IMR-90 (cell line): ENCODE measurements at regions not wholly inside any gene's neighbourhood (a gene's known extent, or its start where the extent isn't known, plus 50 kb on each side); places are given as distances from the start of the nearest gene placed in this dataset.

Source experiments
- ATAC-seq: fragments of 200-7000 bp; cut with Tn5 transposase; 2 replicates; pipeline ENCODE4 v1.9.1; 2020; ENCODE audit warnings: low read depth, mild to moderate bottlenecking, moderate library complexity
- BruUV-seq: library from RNA; stranded (reverse); fragments of 400-500 nt; replicated peaks from 2 replicates; lab custom pipeline; 2021; lab: Mats Ljungman, UMichigan
- CTCF ChIA-PET: fragments of 300-600 bp; formaldehyde crosslinking; extraction: SDS; loops from one replicate; lab custom pipeline; 2021; ENCODE audit warnings: antibody characterized with exemption; lab: Yijun Ruan, JAX
- POLR2A ChIA-PET: fragments of 300-600 bp; sonication (Branson Sonifier 250); formaldehyde crosslinking; loops from one replicate; lab custom pipeline; 2022; ENCODE audit warnings: antibody characterized with exemption; ENCODE audit not compliant: unreplicated experiment; lab: Charles Lee
- DNase-seq: peaks from one replicate; pipeline ENCODE4 v3.0.0; 2013
- H2AFZ ChIP-seq: replicated peaks from 2 replicates; pipeline ENCODE3; 2013; ENCODE audit warnings: low read length, mild to moderate bottlenecking; ENCODE audit not compliant: poor library complexity
- H2AK5ac ChIP-seq: 2 replicates; pipeline ENCODE4 v1.6.1; 2013; ENCODE audit warnings: low read depth, low read length, inconsistent platforms
- H2AK9ac ChIP-seq: replicated peaks from 2 replicates; pipeline ENCODE3; 2013; ENCODE audit warnings: mild to moderate bottlenecking, low read depth, low read length, moderate library complexity; ENCODE audit not compliant: poor library complexity
- H2BK120ac ChIP-seq: 2 replicates; pipeline ENCODE4 v1.6.1; 2013; ENCODE audit warnings: low read depth, low read length, inconsistent platforms
- H2BK15ac ChIP-seq: 3 replicates; pipeline ENCODE4 v1.6.1; 2013; ENCODE audit warnings: low read depth, low read length, inconsistent platforms
- H2BK20ac ChIP-seq: 2 replicates; pipeline ENCODE4 v1.6.1; 2013; ENCODE audit warnings: low read depth, mild to moderate bottlenecking, inconsistent platforms, low read length, moderate library complexity
- H2BK5ac ChIP-seq: 2 replicates; pipeline ENCODE4 v1.6.1; 2013; ENCODE audit warnings: mild to moderate bottlenecking, low read depth, low read length, inconsistent platforms; ENCODE audit not compliant: poor library complexity, severe bottlenecking
- H3K14ac ChIP-seq: replicated peaks from 2 replicates; pipeline ENCODE4 v1.6.1; 2013; ENCODE audit warnings: low read depth, low read length, inconsistent platforms
- H3K18ac ChIP-seq: 2 replicates; pipeline ENCODE4 v1.6.1; 2013; ENCODE audit warnings: low read depth, low read length, control low read depth
- H3K23ac ChIP-seq: 2 replicates; pipeline ENCODE4 v1.6.1; 2013; ENCODE audit warnings: low read depth, low read length, inconsistent platforms
- H3K27ac ChIP-seq: 2 replicates; pipeline ENCODE4 v1.5.1; 2013; ENCODE audit warnings: mild to moderate bottlenecking, control low read depth, low read length; ENCODE audit not compliant: insufficient read depth
- H3K27me3 ChIP-seq: 2 replicates; pipeline ENCODE4 v1.6.1; 2013; ENCODE audit warnings: low read length; ENCODE audit not compliant: control insufficient read depth, insufficient read depth
- H3K36me3 ChIP-seq: 2 replicates; pipeline ENCODE4 v1.6.1; 2013; ENCODE audit warnings: low read length, mixed read lengths; ENCODE audit not compliant: control insufficient read depth, insufficient read depth
- H3K4ac ChIP-seq: 2 replicates; pipeline ENCODE4 v1.6.1; 2013; ENCODE audit warnings: low read depth, low read length, inconsistent platforms
- H3K4me1 ChIP-seq: 2 replicates; pipeline ENCODE4 v1.6.1; 2013; ENCODE audit warnings: low read length, mixed read lengths; ENCODE audit not compliant: control insufficient read depth, insufficient read depth
- H3K4me2 ChIP-seq: 2 replicates; pipeline ENCODE4 v1.6.1; 2013; ENCODE audit warnings: low read depth, mild to moderate bottlenecking, control low read depth, low read length, moderate library complexity
- H3K4me3 ChIP-seq: 2 replicates; pipeline ENCODE4 v1.5.1; 2013; ENCODE audit warnings: low read depth, mild to moderate bottlenecking, control low read depth, low read length, moderate library complexity; ENCODE audit not compliant: insufficient read depth
- H3K56ac ChIP-seq: 2 replicates; pipeline ENCODE4 v1.6.1; 2013; ENCODE audit warnings: low read length, inconsistent platforms; ENCODE audit not compliant: insufficient read depth; ENCODE audit errors: extremely low read depth
- H3K79me1 ChIP-seq, 2 experiments: 2 replicates each; pipeline ENCODE4 v1.6.1; 2013; ENCODE audit warnings: low read length in 2 of 2, inconsistent platforms in 1 of 2, low read depth in 1 of 2
- H3K9ac ChIP-seq: 2 replicates; pipeline ENCODE4 v1.6.1; 2013; ENCODE audit warnings: low read depth, low read length, control low read depth
- H3K9me1 ChIP-seq: 2 replicates; pipeline ENCODE4 v1.6.1; 2013; ENCODE audit warnings: low read length, inconsistent platforms; ENCODE audit not compliant: insufficient read depth
- H3K9me3 ChIP-seq: 2 replicates; pipeline ENCODE4 v1.6.1; 2013; ENCODE audit warnings: low read length; ENCODE audit not compliant: control insufficient read depth, insufficient read depth
- H4K20me1 ChIP-seq: 2 replicates; pipeline ENCODE4 v1.6.1; 2013; ENCODE audit warnings: low read length, inconsistent platforms; ENCODE audit not compliant: insufficient read depth
- H4K5ac ChIP-seq: 2 replicates; pipeline ENCODE4 v1.6.1; 2013; ENCODE audit warnings: mild to moderate bottlenecking, low read depth, low read length, control low read depth
- H4K8ac ChIP-seq, 2 experiments: 2 replicates each; pipeline ENCODE4 v1.6.1; 2013; ENCODE audit warnings: low read depth in 2 of 2, low read length in 2 of 2, control low read depth in 1 of 2, inconsistent platforms in 1 of 2
- H4K91ac ChIP-seq: 2 replicates; pipeline ENCODE4 v1.6.1; 2013; ENCODE audit warnings: low read depth, low read length, inconsistent platforms; ENCODE audit not compliant: insufficient read depth
- CEBPB ChIP-seq: IDR thresholded peaks from 2 replicates; pipeline ENCODE4 v1.6.1; 2012; ENCODE audit warnings: low read depth, low read length, improper control_type of control experiment
- RAD21 ChIP-seq: IDR thresholded peaks from 2 replicates; pipeline ENCODE4 v1.6.1; 2012; ENCODE audit warnings: low read length, improper control_type of control experiment
- RFX5 ChIP-seq: IDR thresholded peaks from 2 replicates; pipeline ENCODE4 v1.8.0; 2012; ENCODE audit warnings: low read depth, mild to moderate bottlenecking, low read length, moderate library complexity
- WGBS, 2 experiments: methylation state at CpG; one replicate each; pipeline versions ENCODE4 v1.1.5 to v1.1.7; 2013; ENCODE audit warnings: missing lambda C conversion rate in 2 of 2; ENCODE audit not compliant: insufficient read length in 1 of 2; ENCODE audit errors: extremely low coverage in 2 of 2; 5-methylcytosine and 5-hydroxymethylcytosine counted together
- dilution Hi-C: fragments of 300-500 bp; cut with HindIII; formaldehyde crosslinking; loops from one replicate; pipeline ENCODE4 v1.14.3; 2018; ENCODE audit warnings: low sequenced_read_pairs; ENCODE audit not compliant: unreplicated experiment
- in situ Hi-C: fragments of 300-500 bp; cut with MboI; formaldehyde crosslinking; loops from 3 replicates; pipeline ENCODE4 v1.14.3; 2019; ENCODE audit warnings: low sequenced_read_pairs, inconsistent platforms, mixed read lengths
- intact Hi-C: fragments of 100-400 bp; cut with micrococcal nuclease; formaldehyde crosslinking; loops from 2 replicates; pipeline ENCODE4 v1.10.0; 2022

DNA sequence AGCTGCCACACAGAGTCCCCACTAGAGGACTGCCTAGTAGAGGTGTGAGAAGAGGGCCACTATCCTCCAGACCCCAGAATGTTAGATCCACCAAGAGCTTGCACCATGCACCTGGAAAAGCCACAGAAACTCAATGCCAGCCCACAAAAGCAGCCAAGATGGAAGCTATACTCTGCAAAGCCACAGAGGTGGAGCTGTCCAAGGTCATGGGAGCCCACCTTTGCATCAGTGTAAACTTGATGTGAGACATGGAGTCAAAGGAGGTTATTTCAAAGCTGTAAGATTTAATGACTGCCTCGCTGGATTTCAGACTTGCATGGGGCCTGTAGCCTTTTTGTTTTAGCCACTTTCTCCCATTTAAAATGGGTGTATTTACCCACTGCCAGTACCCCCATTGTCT is 1030.1 kb upstream of the GRIA3 start:
- POLR2A ChIA-PET = no interaction called here
- Histone ChIP-seq H2BK5ac (no peak overlapping the region), H3K79me1 (no peaks in the 10 kb centered on the region), H3K36me3 (no peaks in the 10 kb centered on the region), H3K9ac (no peak overlapping the region), H3K23ac (no peak overlapping the region), H4K5ac (no peak overlapping the region), H3K4ac (no peak overlapping the region), H2AK5ac (no peak overlapping the region), H3K27me3 (no peaks in the 10 kb centered on the region), H4K91ac (no peak overlapping the region), H3K18ac (no peak overlapping the region), H3K9me1 (no peaks in the 10 kb centered on the region), H2AFZ (no peak overlapping the region), H3K4me3 (no peak overlapping the region), H4K8ac (no peak overlapping the region), H3K9me3 (peaks cover 1% of the 10 kb centered on the region; the same call in 1 of the 2 replicates), H4K20me1 (no peaks in the 10 kb centered on the region), H2BK20ac (no peak overlapping the region), H3K14ac (no peak overlapping the region), H2BK15ac (no peak overlapping the region), H3K4me1 (no peaks in the 10 kb centered on the region), H2BK120ac (no peak overlapping the region), H3K56ac (no peak overlapping the region), H2AK9ac (no peak overlapping the region), H3K27ac (no peak overlapping the region), H3K4me2 (no peak overlapping the region)
- in situ Hi-C loops = no loop called here
- no CpG with 5 or more reads among the region's 1 CpG for WGBS, 2 experiments
- intact Hi-C loops = no loop called here
- CTCF ChIA-PET = no interaction called here
- ATAC-seq (no peak), DNase-seq (no peak)
- BruUV-seq = no TSS peak
- TF ChIP-seq CEBPB = no peak
- TF ChIP-seq RFX5 = no peak
- TF ChIP-seq RAD21 = no peak
- dilution Hi-C loops = no loop called here
